ENCODE measurements at regions not wholly inside any gene's neighbourhood (a gene's known extent, or its start where the extent isn't known, plus 50 kb on each side); places are given as distances from the start of the nearest gene placed in this dataset.

DNA sequence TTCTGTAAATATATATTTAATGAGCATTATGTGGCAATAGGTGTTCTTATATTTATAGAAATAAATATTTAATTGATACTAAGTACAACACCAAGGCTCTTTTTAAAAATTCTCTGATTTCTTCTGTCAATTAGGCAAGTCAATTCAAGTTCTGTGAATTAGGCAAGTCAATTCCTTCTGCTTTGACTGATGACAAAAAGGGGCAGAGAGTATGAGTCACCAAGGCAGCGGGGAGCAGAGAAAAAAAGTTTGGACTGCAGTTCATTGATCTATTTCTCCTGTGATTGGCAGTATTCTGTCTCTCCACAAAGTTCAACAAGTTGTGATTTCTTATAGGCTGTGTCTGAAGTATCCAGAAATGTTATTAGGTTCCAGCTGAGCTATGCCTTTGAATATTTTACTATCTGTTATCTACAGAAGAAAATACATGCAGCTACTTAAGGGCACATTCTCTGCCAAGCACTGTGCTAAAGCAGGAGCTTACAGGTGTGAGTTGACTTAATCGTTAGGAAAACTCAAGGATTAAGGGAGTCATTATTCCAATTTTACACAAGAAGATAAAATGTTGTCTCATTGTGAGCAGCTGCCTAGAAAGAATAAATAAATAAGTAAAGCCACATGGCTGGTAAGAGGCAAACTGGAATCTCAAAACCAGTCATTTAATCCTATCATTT is 206.4 kb upstream of the ALG10B start:
- no peak overlapping the region for H2BK15ac ChIP-seq (ENCODE audit: low read depth, low read length)
- H3K27ac ChIP-seq (ENCODE audit: insufficient read depth, low read length) = no peak overlapping the region
- H3K23ac ChIP-seq (ENCODE audit: low read depth, low read length) = no peak overlapping the region
- DNase-seq = no peak
- no peak overlapping the region for H4K8ac ChIP-seq (ENCODE audit: low read depth in 2 of 2, low read length in 2 of 2)
- no peaks in the 10 kb centered on the region for H3K4me1 ChIP-seq (ENCODE audit: control insufficient read depth, insufficient read depth, low read length)
- no peak overlapping the region for H3K56ac ChIP-seq (ENCODE audit: extremely low read depth, insufficient read depth, low read length)
- H2AK9ac ChIP-seq (replicated peaks; ENCODE audit: low read depth, low read length, poor library complexity) = no peak overlapping the region
- intact Hi-C loops (cut with micrococcal nuclease) = no loop called here
- no peak overlapping the region for H3K14ac ChIP-seq (replicated peaks; ENCODE audit: low read depth, low read length)
- no peak for ATAC-seq (ENCODE audit: low read depth)
- H3K9ac ChIP-seq (ENCODE audit: low read depth, low read length) = no peak overlapping the region
- H3K9me1 ChIP-seq (ENCODE audit: insufficient read depth, low read length) = no peaks in the 10 kb centered on the region
- no peaks in the 10 kb centered on the region for H3K79me1 ChIP-seq (ENCODE audit: low read depth in 1 of 2, low read length in 2 of 2)
- BruUV-seq (replicated peaks) = no TSS peak
- H2BK120ac ChIP-seq (ENCODE audit: low read depth, low read length) = no peak overlapping the region
- H4K5ac ChIP-seq (ENCODE audit: low read depth, low read length) = no peak overlapping the region
- dilution Hi-C loops (cut with HindIII; ENCODE audit: low sequenced_read_pairs, unreplicated experiment) = no loop called here
- no peak overlapping the region for H2AFZ ChIP-seq (replicated peaks; ENCODE audit: low read length, poor library complexity)
- H4K91ac ChIP-seq (ENCODE audit: insufficient read depth, low read depth, low read length) = no peak overlapping the region
- no peaks in the 10 kb centered on the region for H3K27me3 ChIP-seq (ENCODE audit: control insufficient read depth, insufficient read depth, low read length)
- no peaks in the 10 kb centered on the region for H3K36me3 ChIP-seq (ENCODE audit: control insufficient read depth, insufficient read depth, low read length)
- H4K20me1 ChIP-seq (ENCODE audit: insufficient read depth, low read length) = no peaks in the 10 kb centered on the region
- no peak overlapping the region for H3K4me3 ChIP-seq (ENCODE audit: insufficient read depth, low read depth, low read length)
- TF ChIP-seq MAFK (IDR thresholded peaks at IDR 0.05; ENCODE audit: low read depth, low read length) (no peak), CEBPB (IDR thresholded peaks at IDR 0.05; ENCODE audit: low read depth, low read length) (no peak), FOS (IDR thresholded peaks at IDR 0.05; ENCODE audit: low read depth, low read length) (no peak), NFE2L2 (IDR thresholded peaks at IDR 0.05; ENCODE audit: low read depth, low read length) (no peak), POLR2A (IDR thresholded peaks at IDR 0.05; ENCODE audit: low read depth, low read length) (no peak), RFX5 (IDR thresholded peaks at IDR 0.05; ENCODE audit: low read depth, low read length) (no peak), MXI1 (IDR thresholded peaks at IDR 0.05; ENCODE audit: borderline replicate concordance, low read depth, low read length) (no peak), RCOR1 (IDR thresholded peaks at IDR 0.05; ENCODE audit: insufficient replicate concordance, low read length) (no peak), RAD21 (IDR thresholded peaks at IDR 0.05; ENCODE audit: low read length) (no peak)
- TF ChIP-seq, protein P1, sequence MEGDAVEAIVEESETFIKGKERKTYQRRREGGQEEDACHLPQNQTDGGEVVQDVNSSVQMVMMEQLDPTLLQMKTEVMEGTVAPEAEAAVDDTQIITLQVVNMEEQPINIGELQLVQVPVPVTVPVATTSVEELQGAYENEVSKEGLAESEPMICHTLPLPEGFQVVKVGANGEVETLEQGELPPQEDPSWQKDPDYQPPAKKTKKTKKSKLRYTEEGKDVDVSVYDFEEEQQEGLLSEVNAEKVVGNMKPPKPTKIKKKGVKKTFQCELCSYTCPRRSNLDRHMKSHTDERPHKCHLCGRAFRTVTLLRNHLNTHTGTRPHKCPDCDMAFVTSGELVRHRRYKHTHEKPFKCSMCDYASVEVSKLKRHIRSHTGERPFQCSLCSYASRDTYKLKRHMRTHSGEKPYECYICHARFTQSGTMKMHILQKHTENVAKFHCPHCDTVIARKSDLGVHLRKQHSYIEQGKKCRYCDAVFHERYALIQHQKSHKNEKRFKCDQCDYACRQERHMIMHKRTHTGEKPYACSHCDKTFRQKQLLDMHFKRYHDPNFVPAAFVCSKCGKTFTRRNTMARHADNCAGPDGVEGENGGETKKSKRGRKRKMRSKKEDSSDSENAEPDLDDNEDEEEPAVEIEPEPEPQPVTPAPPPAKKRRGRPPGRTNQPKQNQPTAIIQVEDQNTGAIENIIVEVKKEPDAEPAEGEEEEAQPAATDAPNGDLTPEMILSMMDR (conservative IDR thresholded peaks at IDR 0.05; ENCODE audit: low read depth, low read length) = no peak
- TF ChIP-seq, protein P2, sequence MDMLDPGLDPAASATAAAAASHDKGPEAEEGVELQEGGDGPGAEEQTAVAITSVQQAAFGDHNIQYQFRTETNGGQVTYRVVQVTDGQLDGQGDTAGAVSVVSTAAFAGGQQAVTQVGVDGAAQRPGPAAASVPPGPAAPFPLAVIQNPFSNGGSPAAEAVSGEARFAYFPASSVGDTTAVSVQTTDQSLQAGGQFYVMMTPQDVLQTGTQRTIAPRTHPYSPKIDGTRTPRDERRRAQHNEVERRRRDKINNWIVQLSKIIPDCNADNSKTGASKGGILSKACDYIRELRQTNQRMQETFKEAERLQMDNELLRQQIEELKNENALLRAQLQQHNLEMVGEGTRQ (IDR thresholded peaks at IDR 0.05; ENCODE audit: low read depth, low read length) = no peak
- H3K9me3 ChIP-seq (ENCODE audit: control insufficient read depth, insufficient read depth, low read length) = peaks cover 8% of the 10 kb centered on the region
- ChIA-PET CTCF (no interaction called here), POLR2A (ENCODE audit: unreplicated experiment) (no interaction called here)
- H2BK20ac ChIP-seq (ENCODE audit: low read depth, low read length) = no peak overlapping the region
- in situ Hi-C loops (cut with MboI; ENCODE audit: low sequenced_read_pairs) = no loop called here
- H2AK5ac ChIP-seq (ENCODE audit: low read depth, low read length) = no peak overlapping the region
- no peak overlapping the region for H3K4me2 ChIP-seq (ENCODE audit: low read depth, low read length)
- WGBS, 2 experiments (ENCODE audit: extremely low coverage in 2 of 2, insufficient read length in 1 of 2) = no CpG with 5 or more reads among the region's 2 CpGs
- no peak overlapping the region for H3K18ac ChIP-seq (ENCODE audit: low read depth, low read length)
- H3K4ac ChIP-seq (ENCODE audit: low read depth, low read length) = no peak overlapping the region
- H2BK5ac ChIP-seq (ENCODE audit: low read depth, low read length, poor library complexity, severe bottlenecking) = no peak overlapping the region
